ENCODE measurements at regions not wholly inside any gene's neighbourhood (a gene's known extent, or its start where the extent isn't known, plus 50 kb on each side); places are given as distances from the start of the nearest gene placed in this dataset.

DNA sequence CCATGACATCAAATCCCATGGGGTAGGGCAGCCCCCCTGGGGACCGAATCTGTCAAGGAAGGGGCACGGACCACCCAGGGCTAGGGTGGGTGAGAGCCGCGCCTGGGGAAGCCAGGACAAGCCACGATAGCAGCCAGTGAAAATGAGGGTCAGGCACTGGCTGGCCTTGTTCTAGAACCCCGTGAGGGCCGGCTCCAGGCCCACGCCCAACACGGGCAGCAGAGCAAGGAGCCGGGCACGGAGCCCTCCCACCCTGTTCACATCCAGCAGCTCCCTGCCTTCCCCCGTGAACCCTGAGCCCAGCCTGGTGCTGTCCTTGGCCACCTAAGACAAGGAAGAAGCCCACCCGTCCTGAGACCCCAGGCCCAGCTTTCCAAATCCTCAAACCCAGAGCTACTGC is 256.7 kb downstream of the PARN start:
- Histone ChIP-seq H3K27me3 (ENCODE audit: control insufficient read depth, insufficient read depth, low read length) (no peaks in the 10 kb centered on the region), H3K36me3 (ENCODE audit: control insufficient read depth, insufficient read depth, low read length) (no peaks in the 10 kb centered on the region), H3K4me1 (ENCODE audit: control insufficient read depth, insufficient read depth, low read length) (no peaks in the 10 kb centered on the region), H3K27ac (ENCODE audit: low read length) (no peak overlapping the region), H3K9me3 (ENCODE audit: control insufficient read depth, insufficient read depth, low read length) (no peaks in the 10 kb centered on the region), H3K4me3 (ENCODE audit: low read length) (no peak overlapping the region)
- TF ChIP-seq, protein P1, sequence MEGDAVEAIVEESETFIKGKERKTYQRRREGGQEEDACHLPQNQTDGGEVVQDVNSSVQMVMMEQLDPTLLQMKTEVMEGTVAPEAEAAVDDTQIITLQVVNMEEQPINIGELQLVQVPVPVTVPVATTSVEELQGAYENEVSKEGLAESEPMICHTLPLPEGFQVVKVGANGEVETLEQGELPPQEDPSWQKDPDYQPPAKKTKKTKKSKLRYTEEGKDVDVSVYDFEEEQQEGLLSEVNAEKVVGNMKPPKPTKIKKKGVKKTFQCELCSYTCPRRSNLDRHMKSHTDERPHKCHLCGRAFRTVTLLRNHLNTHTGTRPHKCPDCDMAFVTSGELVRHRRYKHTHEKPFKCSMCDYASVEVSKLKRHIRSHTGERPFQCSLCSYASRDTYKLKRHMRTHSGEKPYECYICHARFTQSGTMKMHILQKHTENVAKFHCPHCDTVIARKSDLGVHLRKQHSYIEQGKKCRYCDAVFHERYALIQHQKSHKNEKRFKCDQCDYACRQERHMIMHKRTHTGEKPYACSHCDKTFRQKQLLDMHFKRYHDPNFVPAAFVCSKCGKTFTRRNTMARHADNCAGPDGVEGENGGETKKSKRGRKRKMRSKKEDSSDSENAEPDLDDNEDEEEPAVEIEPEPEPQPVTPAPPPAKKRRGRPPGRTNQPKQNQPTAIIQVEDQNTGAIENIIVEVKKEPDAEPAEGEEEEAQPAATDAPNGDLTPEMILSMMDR (IDR thresholded peaks at IDR 0.05), result no peak
- DNase-seq (no peak), ATAC-seq (no peak)
- Mint-ChIP-seq H3K27me3 (ENCODE audit: low read depth in 2 of 2) (no peaks in the 10 kb centered on the region), H3K4me3 (no peak overlapping the region), H3K36me3 (no peaks in the 10 kb centered on the region), H3K4me1 (no peaks in the 10 kb centered on the region), H3K27ac (no peak overlapping the region), H3K9me3 (no peaks in the 10 kb centered on the region)
- 87% methylated on average over 12 of the region's 13 CpGs for WGBS (ENCODE audit: insufficient coverage)
- intact Hi-C loops (cut with micrococcal nuclease), result no loop called here

DNA sequence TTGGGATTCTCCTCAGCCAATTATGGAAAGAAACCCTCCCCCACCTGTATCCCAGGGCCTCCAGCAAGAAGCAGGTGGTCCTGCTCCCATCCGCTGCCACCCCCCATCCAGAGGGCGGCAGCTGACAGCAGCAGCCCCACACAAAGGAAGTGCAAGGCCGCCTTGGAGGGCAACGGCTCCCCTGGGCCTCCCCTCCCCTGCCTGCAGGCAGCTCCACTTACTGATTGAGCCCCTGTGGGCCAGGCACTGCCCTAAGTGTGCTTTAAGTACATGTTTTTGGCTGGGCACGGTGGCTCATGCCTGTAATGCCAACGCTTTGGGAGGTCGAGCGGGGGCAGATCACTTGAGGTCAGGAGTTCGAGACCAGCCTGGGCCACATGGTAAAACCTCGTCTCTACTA is 257.6 kb downstream of the PARN start:
- no peaks in the 10 kb centered on the region for H3K36me3 ChIP-seq (ENCODE audit: control insufficient read depth, insufficient read depth, low read length)
- Mint-ChIP-seq H3K4me3 (no peak overlapping the region), H3K27me3 (ENCODE audit: low read depth in 2 of 2) (no peaks in the 10 kb centered on the region), H3K9me3 (no peaks in the 10 kb centered on the region), H3K4me1 (no peaks in the 10 kb centered on the region), H3K36me3 (no peaks in the 10 kb centered on the region), H3K27ac (no peak overlapping the region)
- no peak overlapping the region for H3K4me3 ChIP-seq (ENCODE audit: low read length)
- ATAC-seq (no peak), DNase-seq (no peak)
- no peaks in the 10 kb centered on the region for H3K27me3 ChIP-seq (ENCODE audit: control insufficient read depth, insufficient read depth, low read length)
- TF ChIP-seq, protein P1 (IDR thresholded peaks at IDR 0.05), result no peak
- 66% methylated on average over 10 of the region's 10 CpGs for WGBS (ENCODE audit: insufficient coverage)
- intact Hi-C loops (cut with micrococcal nuclease), result no loop called here
- no peak overlapping the region for H3K27ac ChIP-seq (ENCODE audit: low read length)
- H3K9me3 ChIP-seq (ENCODE audit: control insufficient read depth, insufficient read depth, low read length), result no peaks in the 10 kb centered on the region
- H3K4me1 ChIP-seq (ENCODE audit: control insufficient read depth, insufficient read depth, low read length), result no peaks in the 10 kb centered on the region

DNA sequence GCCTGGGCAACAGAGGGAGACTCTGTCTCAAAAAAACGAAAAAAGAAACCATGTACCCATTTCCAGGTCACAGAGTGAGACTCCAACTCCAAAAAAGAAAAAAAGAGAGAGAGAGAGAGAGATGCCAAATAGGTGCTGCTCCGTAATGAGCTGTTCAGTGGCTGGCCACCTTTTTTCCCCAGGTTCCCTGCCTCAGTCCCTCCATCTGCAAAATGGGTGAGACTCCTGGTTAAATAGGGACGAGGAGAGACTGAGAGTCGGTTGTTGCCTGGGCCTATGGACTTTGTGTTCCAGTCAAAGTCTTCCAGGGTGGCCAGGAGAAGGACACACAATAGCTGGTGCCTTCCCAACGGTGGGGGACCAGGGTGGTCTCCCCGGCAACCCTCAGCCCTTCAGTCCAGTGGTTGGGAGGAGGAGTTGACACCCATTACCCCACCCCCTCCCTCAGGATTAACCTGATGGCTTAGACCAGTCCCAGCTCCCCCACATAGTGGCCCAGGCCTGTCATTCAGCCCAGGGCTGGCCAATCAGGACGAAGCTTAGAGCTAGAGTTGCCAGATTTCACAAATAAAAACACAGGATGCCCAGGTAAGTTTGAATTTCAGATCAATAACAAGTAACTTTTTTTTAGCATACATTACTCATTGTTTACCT is 258.2 kb downstream of the PARN start:
- ATAC-seq (no peak), DNase-seq (no peak)
- H3K27me3 Mint-ChIP-seq (ENCODE audit: low read depth in 2 of 2), result no peaks in the 10 kb centered on the region
- no peak overlapping the region for H3K27ac Mint-ChIP-seq
- H3K4me1 ChIP-seq (ENCODE audit: control insufficient read depth, insufficient read depth, low read length), result no peaks in the 10 kb centered on the region
- H3K27me3 ChIP-seq (ENCODE audit: control insufficient read depth, insufficient read depth, low read length), result no peaks in the 10 kb centered on the region
- no peaks in the 10 kb centered on the region for H3K36me3 ChIP-seq (ENCODE audit: control insufficient read depth, insufficient read depth, low read length)
- intact Hi-C loops (cut with micrococcal nuclease), result no loop called here
- WGBS (ENCODE audit: insufficient coverage), result 68% methylated on average over 5 of the region's 7 CpGs
- H3K27ac ChIP-seq (ENCODE audit: low read length), result no peak overlapping the region
- H3K36me3 Mint-ChIP-seq, result no peaks in the 10 kb centered on the region
- no peak overlapping the region for H3K4me3 ChIP-seq (ENCODE audit: low read length)
- H3K4me3 Mint-ChIP-seq, result no peak overlapping the region
- TF ChIP-seq, protein P1 (IDR thresholded peaks at IDR 0.05), result no peak
- no peaks in the 10 kb centered on the region for H3K9me3 Mint-ChIP-seq
- no peaks in the 10 kb centered on the region for H3K4me1 Mint-ChIP-seq
- H3K9me3 ChIP-seq (ENCODE audit: control insufficient read depth, insufficient read depth, low read length), result no peaks in the 10 kb centered on the region

DNA sequence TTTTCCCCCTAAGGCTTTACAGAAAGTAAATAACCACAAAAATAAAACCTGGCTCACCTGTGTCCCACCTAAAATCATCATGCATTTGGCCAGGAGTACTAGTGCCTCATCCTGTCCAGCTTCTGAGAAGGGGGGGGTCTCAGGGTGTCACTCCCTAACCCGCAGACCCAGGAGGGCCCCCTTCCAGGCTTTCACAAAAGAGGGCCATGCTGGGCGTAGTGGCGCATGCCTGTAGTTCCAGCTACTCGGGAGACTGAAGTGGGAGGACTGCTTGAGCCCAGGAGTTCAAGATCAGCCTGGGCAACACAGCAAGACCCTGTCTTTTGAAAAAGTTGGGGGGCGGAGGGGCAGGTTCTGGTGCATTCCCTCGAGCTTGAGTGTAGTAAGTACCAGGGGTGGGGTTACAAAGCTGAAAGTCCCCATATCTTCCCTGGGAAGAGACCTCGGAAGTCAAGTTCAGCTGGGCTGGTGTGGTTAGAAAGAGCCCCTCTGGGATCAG is 259.3 kb downstream of the PARN start:
- H3K4me3 ChIP-seq (ENCODE audit: low read length), result no peak overlapping the region
- ATAC-seq (no peak), DNase-seq (no peak)
- H3K27me3 ChIP-seq (ENCODE audit: control insufficient read depth, insufficient read depth, low read length), result no peaks in the 10 kb centered on the region
- Mint-ChIP-seq H3K9me3 (no peaks in the 10 kb centered on the region), H3K27me3 (ENCODE audit: low read depth in 2 of 2) (no peaks in the 10 kb centered on the region), H3K4me1 (no peaks in the 10 kb centered on the region), H3K27ac (no peak overlapping the region), H3K36me3 (no peaks in the 10 kb centered on the region), H3K4me3 (no peak overlapping the region)
- H3K4me1 ChIP-seq (ENCODE audit: control insufficient read depth, insufficient read depth, low read length), result no peaks in the 10 kb centered on the region
- no peaks in the 10 kb centered on the region for H3K36me3 ChIP-seq (ENCODE audit: control insufficient read depth, insufficient read depth, low read length)
- no peaks in the 10 kb centered on the region for H3K9me3 ChIP-seq (ENCODE audit: control insufficient read depth, insufficient read depth, low read length)
- intact Hi-C loops (cut with micrococcal nuclease), result no loop called here
- TF ChIP-seq, protein P1 (IDR thresholded peaks at IDR 0.05), result no peak
- H3K27ac ChIP-seq (ENCODE audit: low read length), result no peak overlapping the region
- WGBS (ENCODE audit: insufficient coverage), result 67% methylated on average over 6 of the region's 7 CpGs

Measured in natural killer cell (primary cell).